ENCODE measurements at regions not wholly inside any gene's neighbourhood (a gene's known extent, or its start where the extent isn't known, plus 50 kb on each side); places are given as distances from the start of the nearest gene placed in this dataset.
"Not testable (repeated sequence)": the region's sequence is repeated elsewhere in the genome, so short reads cannot be mapped to it uniquely, and the experiment has no call there.

- no peak for DNase-seq (ENCODE audit: low read depth in 2 of 2)
Observed at GRCh38 chr2:88859461-88859860, 168.0 kb downstream of the RPIA start.

DNA sequence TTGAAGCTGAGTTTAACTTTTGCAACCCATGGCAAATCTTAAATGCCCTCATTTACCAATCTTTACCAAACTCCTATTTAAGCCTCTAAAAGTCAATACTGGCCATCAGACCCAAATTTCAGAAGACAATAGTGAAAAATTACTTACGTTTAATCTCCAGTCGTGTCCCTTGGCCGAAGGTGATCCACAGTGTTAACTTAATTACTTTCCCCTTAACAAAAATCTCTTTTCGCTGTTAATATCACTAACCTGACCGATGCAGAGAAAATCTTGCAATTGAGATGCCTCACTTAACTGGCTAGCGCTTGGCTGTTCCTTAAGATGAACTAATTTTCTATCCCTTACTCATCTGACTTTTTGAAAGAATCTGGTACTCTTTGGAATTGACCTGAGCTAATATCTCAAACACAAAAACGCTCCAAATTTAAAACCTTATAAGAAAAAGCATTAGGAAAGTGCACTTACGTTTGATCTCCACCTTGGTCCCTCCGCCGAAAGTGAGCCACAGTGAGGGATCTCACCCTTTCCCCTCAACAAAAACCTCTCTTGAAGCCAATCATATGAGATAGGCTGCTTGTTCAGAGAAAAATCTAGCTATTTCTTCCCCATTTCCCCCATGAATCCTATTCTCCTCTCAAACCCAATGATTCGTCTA lies 169.1 kb downstream of the RPIA start:
- no peak for DNase-seq (ENCODE audit: low read depth in 2 of 2)

DNA sequence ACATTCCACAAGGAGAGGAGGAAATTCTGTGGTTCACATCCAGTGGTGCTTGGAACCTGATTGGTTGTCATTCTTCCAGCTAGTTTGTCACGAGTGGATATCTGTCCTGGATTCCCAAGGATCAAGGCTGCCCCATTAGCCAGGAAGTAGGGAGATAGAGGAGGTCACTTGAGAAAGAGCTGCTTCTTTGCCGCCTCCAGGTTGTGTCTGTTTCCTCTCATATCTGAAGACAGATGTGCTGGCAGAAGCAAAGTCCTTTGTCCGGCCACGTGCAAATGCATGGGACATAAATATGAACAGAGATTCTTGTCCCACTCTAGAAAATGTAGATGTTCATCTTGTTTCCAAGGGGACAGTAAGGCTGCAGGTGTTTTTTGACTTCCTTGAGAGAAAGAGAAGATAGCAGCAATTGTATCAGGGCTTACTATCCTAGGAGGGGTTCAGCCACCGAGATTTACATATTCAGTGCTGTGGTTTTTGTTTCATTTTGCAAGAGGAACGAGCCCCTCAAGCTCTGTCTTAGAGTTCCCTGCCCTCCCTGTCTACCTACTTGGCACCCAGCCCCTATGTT lies 174.4 kb downstream of the RPIA start:
- DNase-seq (ENCODE audit: low read depth in 2 of 2), result no peak

DNA sequence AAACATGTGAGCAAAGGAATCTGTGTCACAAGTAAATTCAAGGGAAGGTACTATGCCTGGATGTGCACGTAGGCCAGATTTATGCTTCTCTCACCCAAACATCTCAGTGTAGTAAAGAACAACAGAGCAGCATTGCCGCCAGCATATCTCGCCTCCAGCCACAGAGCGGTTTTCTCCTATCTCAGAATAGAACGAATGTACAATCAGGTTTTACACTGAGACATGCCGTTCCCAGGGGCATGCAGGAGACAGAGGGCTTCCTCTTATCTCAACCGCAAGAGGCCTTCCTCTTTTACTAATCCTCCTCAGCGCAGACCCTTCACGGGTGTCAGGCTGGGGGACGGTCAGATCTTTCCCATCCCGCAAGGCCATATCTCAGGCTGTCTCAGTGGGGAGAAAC lies 175.3 kb downstream of the RPIA start:
- no peak for DNase-seq (ENCODE audit: low read depth in 2 of 2)

DNA sequence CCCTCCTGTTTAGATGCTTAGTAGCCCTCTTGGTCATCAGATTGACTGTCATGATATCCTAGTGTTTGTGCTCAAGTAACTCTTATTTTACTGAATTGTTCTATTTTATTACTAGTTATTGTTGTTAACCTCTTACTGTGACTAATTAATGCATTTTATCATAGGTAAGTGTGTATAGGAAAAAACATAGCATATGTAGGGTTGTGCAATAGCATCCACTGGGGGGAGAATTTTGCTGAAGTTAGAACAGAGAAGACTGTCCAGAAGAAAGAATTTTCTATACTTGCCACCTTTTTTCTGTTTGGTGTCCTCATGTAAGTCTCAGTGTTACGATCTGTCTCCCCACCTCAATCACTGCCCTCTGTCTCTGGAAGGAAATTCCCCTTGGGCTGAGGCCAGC lies 177.4 kb downstream of the RPIA start:
- no peak for DNase-seq (ENCODE audit: low read depth in 2 of 2)

DNA sequence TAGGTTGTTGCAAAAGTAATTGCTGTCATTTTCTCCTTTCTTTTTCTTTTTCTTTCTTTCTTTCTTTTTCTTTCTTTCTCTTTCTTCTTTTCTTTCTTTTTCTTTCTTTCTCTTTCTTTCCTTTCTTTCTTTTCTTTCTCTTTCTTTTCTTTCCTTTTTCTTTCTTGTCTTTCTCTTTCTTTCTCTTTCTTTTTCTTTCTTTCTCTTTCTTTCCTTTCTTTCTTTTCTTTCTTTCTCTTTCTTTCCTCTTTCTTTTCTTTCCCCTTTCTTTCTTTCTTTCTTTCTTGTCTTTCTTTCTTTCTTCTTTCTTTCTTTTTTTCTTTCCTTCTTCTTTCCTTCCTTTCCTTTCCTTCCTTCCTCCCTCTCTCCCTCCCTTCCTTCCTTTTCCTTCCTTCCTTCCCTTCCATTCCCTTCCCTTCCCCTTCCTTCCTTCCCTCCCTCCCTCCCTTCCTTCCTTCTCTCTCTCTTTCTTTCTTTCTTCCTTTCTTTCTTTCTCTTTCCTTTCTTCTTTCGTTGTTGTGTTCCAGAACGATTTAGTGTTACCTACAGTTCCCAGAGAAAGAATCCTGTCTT lies 178.9 kb downstream of the RPIA start:
- no peak for DNase-seq (ENCODE audit: low read depth in 2 of 2)

DNA sequence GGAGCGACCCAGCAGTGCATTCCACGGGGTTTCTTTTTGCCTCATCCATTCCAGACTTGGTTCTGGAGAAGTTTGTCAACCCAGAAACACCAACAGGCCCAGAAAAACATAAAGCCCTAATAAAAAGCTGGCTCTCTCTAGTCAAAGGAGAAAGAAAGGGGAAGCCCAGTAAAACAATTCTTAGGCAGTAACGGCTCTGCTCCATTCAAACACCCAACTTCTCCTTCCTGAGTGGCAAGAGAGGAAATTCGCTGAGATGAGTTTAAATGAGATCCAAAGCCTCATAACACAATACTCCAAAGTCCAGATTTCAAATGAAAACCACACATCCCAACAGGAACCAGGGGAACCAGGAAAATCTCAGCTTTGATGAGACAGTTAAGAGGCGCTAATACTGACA lies 179.9 kb downstream of the RPIA start:
- DNase-seq (ENCODE audit: low read depth in 2 of 2), result no peak

- no peak for DNase-seq (ENCODE audit: low read depth in 2 of 2)
Observed at GRCh38 chr2:88873620-88874019, 182.1 kb downstream of the RPIA start.

- peak in 1 of 2 donors; percentile 8 for DNase-seq (ENCODE audit: low read depth in 2 of 2)
Observed at GRCh38 chr2:88874063-88874657, 182.7 kb downstream of the RPIA start.

GRCh38 chr2:88875736-88876135 lies 184.3 kb downstream of the RPIA start:
- no peak for DNase-seq (ENCODE audit: low read depth in 2 of 2)

- DNase-seq (ENCODE audit: low read depth in 2 of 2), result peak in 1 of 2 donors; percentile 7
Observed at GRCh38 chr2:88880441-88880953, 189.0 kb downstream of the RPIA start.

DNA sequence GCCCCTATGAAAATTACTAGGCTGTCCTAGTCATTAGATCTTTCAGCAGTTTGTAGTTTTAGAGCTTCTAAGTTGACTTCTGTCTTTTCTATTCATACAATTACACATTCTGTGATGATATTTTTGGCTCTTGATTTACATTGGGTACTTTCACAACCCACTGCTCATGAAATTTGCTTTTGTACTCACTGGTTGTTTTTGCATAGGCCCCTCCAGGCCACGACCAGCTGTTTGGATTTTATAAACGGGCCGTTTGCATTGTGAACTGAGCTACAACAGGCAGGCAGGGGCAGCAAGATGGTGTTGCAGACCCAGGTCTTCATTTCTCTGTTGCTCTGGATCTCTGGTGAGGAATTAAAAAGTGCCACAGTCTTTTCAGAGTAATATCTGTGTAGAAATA lies 193.8 kb downstream of the RPIA start:
- no peak for DNase-seq (ENCODE audit: low read depth in 2 of 2)

DNA sequence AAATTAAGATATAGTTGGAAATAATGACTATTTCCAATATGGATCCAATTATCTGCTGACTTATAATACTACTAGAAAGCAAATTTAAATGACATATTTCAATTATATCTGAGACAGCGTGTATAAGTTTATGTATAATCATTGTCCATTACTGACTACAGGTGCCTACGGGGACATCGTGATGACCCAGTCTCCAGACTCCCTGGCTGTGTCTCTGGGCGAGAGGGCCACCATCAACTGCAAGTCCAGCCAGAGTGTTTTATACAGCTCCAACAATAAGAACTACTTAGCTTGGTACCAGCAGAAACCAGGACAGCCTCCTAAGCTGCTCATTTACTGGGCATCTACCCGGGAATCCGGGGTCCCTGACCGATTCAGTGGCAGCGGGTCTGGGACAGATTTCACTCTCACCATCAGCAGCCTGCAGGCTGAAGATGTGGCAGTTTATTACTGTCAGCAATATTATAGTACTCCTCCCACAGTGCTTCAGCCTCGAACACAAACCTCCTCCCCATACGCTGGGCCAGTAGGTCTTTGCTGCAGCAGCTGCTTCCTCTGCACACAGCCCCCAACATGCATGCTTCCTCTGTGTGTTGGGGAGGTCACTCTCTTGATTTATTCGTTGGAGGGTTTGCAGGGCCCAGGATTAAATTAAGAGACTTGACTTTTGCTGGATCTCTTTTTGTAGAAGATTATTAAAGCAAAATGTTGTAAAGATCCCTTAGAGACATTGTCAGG lies 194.4 kb downstream of the RPIA start:
- DNase-seq (ENCODE audit: low read depth in 2 of 2), result no peak

DNA sequence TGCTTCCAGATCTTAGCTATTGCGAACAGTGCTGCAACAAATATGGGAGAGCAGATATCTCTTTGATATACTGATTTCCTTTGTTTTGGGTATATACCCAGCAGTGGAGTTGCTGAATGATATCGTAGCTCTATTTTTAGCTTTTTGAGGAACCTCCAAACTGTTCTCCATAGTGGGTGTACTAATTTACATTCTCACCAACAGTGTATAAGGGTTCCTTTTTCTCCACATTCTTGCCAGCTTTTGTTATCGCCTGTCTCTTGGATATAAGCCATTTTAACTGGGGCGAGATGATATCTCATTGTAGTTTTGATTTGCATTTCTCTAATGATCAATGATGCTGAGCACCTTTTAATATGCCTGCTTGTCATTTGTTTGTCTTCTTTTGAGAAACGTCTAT lies 196.0 kb downstream of the RPIA start:
- not testable (repeated sequence) for DNase-seq (ENCODE audit: low read depth in 2 of 2)

DNA sequence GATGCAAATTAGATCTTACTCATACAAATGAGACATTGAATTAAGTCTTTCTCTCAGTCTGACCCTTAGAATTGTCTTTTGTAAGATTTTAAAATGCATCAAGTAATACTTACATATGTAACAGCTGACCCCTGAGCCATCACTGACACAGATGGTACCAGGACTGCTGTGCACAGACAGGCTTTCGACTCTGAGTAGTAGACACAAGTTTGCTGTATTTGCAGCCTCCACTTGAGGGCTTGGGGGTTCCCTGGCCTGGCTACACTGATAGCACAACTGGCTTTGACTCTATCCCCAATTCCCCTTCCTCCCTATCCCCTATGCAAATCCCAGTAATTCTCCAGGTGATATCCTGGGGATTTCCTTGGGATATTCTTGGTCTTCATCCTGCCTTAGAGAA lies 200.7 kb downstream of the RPIA start:
- no peak for DNase-seq (ENCODE audit: low read depth in 2 of 2)

DNA sequence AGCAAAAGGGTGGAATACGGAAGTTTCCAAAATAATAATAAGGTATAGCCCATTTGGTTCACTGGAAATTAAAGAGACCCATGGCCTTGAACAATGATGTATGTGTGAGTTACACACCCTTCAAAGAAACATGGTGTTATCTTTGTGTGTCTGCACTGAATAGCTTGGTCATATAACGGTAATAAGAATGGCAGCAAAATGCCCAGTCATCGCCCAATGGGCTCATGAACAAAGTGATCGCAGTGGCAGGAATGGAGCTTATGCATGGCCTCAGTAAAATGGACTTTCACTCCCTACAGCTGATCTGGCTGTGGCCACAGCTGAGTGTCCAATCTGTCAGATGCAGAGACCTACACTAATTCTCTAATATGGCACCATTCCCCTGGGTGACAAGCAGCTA lies 201.3 kb downstream of the RPIA start:
- no peak for DNase-seq (ENCODE audit: low read depth in 2 of 2)

GRCh38 chr2:88896971-88897370 lies 205.5 kb downstream of the RPIA start:
- DNase-seq (ENCODE audit: low read depth in 2 of 2), result no peak

GRCh38 chr2:88897715-88898114 lies 206.2 kb downstream of the RPIA start:
- no peak for DNase-seq (ENCODE audit: low read depth in 2 of 2)

- no peak for DNase-seq (ENCODE audit: low read depth in 2 of 2)
Observed at GRCh38 chr2:88903749-88904353, 212.4 kb downstream of the RPIA start.

DNA sequence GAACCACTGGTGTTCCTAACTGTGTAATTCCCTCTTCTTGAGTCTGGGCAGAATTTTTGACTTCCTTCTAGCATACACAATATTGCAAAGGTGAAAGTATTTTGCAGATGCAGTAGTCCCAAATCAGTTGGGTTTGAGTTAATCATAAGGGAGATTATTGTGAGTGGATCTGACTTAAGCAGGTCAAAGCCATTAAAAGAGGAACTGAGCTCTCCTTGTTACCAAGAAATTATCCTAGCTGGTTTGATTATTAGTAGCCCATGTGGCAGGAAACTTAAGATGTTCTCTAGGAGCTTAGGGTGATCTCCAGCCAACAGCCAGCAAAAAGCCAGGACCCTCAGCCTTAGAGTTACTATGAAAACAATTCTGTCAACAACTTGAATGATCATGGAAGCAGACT lies 221.8 kb downstream of the RPIA start:
- no peak for DNase-seq (ENCODE audit: low read depth in 2 of 2)

DNA sequence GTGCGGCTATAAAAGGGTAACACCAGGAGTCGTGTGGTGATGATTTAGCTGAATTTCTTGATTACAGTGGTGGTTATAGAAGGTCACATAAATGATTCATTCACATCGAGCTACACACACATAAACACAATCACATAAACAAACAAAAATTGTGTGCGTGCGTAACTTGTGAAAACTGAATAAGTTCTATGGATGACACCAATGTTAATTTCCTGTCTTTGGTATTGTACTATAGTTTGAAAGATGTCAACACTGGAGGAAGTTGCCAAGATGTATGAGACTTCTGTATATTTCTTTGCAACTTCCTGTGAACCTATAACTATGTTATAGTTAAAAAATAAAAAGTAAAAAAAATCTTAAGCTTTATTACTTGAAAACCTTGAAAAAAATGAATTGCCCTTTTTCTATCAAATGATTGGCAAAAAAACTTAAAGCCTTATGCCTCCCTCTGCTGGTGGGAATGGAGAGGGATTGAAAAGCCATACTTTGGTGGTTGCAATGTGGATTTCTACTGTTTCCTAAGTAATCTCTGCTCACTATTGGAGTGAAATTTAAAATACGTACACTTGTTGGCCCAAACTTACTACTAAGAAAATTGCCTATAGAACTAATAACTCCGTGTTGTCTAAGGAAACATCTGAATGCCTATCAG lies 227.7 kb downstream of the RPIA start:
- no peak for DNase-seq (ENCODE audit: low read depth in 2 of 2)
